Astrocyte (in vitro differentiated cells and primary cell): ENCODE measurements at regions not wholly inside any gene's neighbourhood (a gene's known extent, or its start where the extent isn't known, plus 50 kb on each side); places are given as distances from the start of the nearest gene placed in this dataset.

Experiments
- EZH2 ChIP-seq: IDR thresholded peaks from 2 replicates; pipeline ENCODE4 v1.6.1; 2012; ENCODE audit warnings: mild to moderate bottlenecking, low read length, inconsistent platforms; ENCODE audit not compliant: insufficient read depth
- TF ChIP-seq, protein P1 (sequence below): IDR thresholded peaks from 2 replicates; pipeline ENCODE4 v1.5.1; 2011; ENCODE audit warnings: low read depth, mild to moderate bottlenecking, inconsistent platforms, low read length, moderate library complexity; ENCODE audit not compliant: insufficient read depth

DNA sequence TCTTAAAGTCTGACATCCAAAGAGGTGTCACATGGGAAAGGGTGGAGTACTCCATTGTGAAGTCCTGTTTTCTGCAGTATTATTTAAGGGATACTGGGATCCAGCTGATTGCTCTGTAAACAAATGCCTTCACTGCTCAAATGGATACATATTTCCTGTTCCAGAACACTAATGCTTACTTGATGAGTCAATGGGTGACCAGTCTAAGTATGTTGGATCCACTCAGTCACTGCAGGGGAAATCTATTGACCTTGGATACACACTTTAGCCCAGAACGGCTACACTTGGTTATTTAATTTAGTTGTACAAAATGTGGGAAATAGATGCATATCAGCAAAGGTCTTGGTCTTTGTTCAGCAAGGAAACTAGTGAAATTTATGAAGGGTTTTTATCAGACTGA is 261.4 kb downstream of the MAP2K4 start:
- TF ChIP-seq, protein P1, sequence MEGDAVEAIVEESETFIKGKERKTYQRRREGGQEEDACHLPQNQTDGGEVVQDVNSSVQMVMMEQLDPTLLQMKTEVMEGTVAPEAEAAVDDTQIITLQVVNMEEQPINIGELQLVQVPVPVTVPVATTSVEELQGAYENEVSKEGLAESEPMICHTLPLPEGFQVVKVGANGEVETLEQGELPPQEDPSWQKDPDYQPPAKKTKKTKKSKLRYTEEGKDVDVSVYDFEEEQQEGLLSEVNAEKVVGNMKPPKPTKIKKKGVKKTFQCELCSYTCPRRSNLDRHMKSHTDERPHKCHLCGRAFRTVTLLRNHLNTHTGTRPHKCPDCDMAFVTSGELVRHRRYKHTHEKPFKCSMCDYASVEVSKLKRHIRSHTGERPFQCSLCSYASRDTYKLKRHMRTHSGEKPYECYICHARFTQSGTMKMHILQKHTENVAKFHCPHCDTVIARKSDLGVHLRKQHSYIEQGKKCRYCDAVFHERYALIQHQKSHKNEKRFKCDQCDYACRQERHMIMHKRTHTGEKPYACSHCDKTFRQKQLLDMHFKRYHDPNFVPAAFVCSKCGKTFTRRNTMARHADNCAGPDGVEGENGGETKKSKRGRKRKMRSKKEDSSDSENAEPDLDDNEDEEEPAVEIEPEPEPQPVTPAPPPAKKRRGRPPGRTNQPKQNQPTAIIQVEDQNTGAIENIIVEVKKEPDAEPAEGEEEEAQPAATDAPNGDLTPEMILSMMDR: no peak
- no peak for TF ChIP-seq EZH2
